NT2/D1 (cell line): ENCODE measurements at regions not wholly inside any gene's neighbourhood (a gene's known extent, or its start where the extent isn't known, plus 50 kb on each side); places are given as distances from the start of the nearest gene placed in this dataset.

Source experiments
- SUZ12 ChIP-seq: IDR thresholded peaks from 2 replicates; pipeline ENCODE4 v1.6.1; 2011; ENCODE audit not compliant: insufficient read length, insufficient read depth; ENCODE audit errors: extremely low read depth
- YY1 ChIP-seq: IDR thresholded peaks from 2 replicates; pipeline ENCODE4 v1.6.1; 2011; ENCODE audit not compliant: insufficient read length, insufficient read depth
- ZNF274 ChIP-seq: IDR thresholded peaks from 2 replicates; pipeline ENCODE4 v1.6.1; 2011; ENCODE audit warnings: mild to moderate bottlenecking, low read depth, low read length

GRCh38 chr14:85793533-85793932 is 263.6 kb downstream of the FLRT2 start:
- TF ChIP-seq ZNF274 (no peak), SUZ12 (no peak), YY1 (no peak)
